ENCODE measurements at regions not wholly inside any gene's neighbourhood (a gene's known extent, or its start where the extent isn't known, plus 50 kb on each side); places are given as distances from the start of the nearest gene placed in this dataset.
A peak's percentile ranks its signal among the peaks of the same experiment; 100 is the strongest.

GRCh38 chr3:68458581-68458980 lies 473.8 kb downstream of the TAFA4 start:
- no peak for DNase-seq

GRCh38 chr3:68448510-68449383 lies 483.6 kb downstream of the TAFA4 start:
- no peak for DNase-seq

- DNase-seq: no peak
Measured at GRCh38 chr3:68447885-68448284, 484.5 kb downstream of the TAFA4 start.

- DNase-seq: no peak
Measured at GRCh38 chr3:68441054-68441453, 491.3 kb downstream of the TAFA4 start.

GRCh38 chr3:68436619-68437401 lies 495.5 kb downstream of the TAFA4 start:
- DNase-seq: no peak

GRCh38 chr3:68428495-68428894 lies 503.9 kb downstream of the TAFA4 start:
- DNase-seq: no peak

- DNase-seq: no peak
Measured at GRCh38 chr3:68424796-68425460, 507.4 kb downstream of the TAFA4 start.

- no peak for DNase-seq
Measured at GRCh38 chr3:68408626-68409025, 523.7 kb downstream of the TAFA4 start.

- DNase-seq: no peak
Measured at GRCh38 chr3:68403741-68404140, 528.6 kb downstream of the TAFA4 start.

- DNase-seq: peak in 1 of 2 experiments; percentile 2
Measured at GRCh38 chr3:68402235-68402918, 530.0 kb downstream of the TAFA4 start.

GRCh38 chr3:68378631-68379030 lies 553.7 kb downstream of the TAFA4 start:
- no peak for DNase-seq

- no peak for DNase-seq
Measured at GRCh38 chr3:68373727-68374126, 558.6 kb downstream of the TAFA4 start.

GRCh38 chr3:68363796-68364195 lies 568.6 kb downstream of the TAFA4 start:
- DNase-seq: no peak

- no peak for DNase-seq
Measured at GRCh38 chr3:68360492-68360891, 571.9 kb downstream of the TAFA4 start.

- DNase-seq: no peak
Measured at GRCh38 chr3:68345781-68346180, 586.6 kb downstream of the TAFA4 start.

GRCh38 chr3:68342426-68342825 lies 589.9 kb downstream of the TAFA4 start:
- no peak for DNase-seq

GRCh38 chr3:68336042-68336441 lies 596.3 kb downstream of the TAFA4 start:
- DNase-seq: no peak

- no peak for DNase-seq
Measured at GRCh38 chr3:68334367-68334986, 597.9 kb downstream of the TAFA4 start.

- DNase-seq: no peak
Measured at GRCh38 chr3:68328049-68328448, 604.3 kb downstream of the TAFA4 start.

- no peak for DNase-seq
Measured at GRCh38 chr3:68315964-68316363, 616.4 kb downstream of the TAFA4 start.

GRCh38 chr3:68315546-68315945 lies 616.8 kb downstream of the TAFA4 start:
- no peak for DNase-seq

GRCh38 chr3:68306571-68306970 lies 625.8 kb downstream of the TAFA4 start:
- DNase-seq: no peak

Data from NCI-H524 (cell line).